ENCODE measurements at regions not wholly inside any gene's neighbourhood (a gene's known extent, or its start where the extent isn't known, plus 50 kb on each side); places are given as distances from the start of the nearest gene placed in this dataset.
"Not testable (repeated sequence)": the region's sequence is repeated elsewhere in the genome, so short reads cannot be mapped to it uniquely, and the experiment has no call there.

- DNase-seq: peak; percentile 91
These were observed 162.5 kb upstream of the TBL1XR1 start for GRCh38 chr3:177359593-177360357.

GRCh38 chr3:177361081-177361938, 164.0 kb upstream of the TBL1XR1 start:
- no peak for DNase-seq

GRCh38 chr3:177362626-177363025, 165.3 kb upstream of the TBL1XR1 start:
- DNase-seq: no peak

GRCh38 chr3:177364236-177364635, 167.0 kb upstream of the TBL1XR1 start:
- no peak for DNase-seq

- not testable (repeated sequence) for DNase-seq
These were observed 168.0 kb upstream of the TBL1XR1 start for GRCh38 chr3:177365294-177365693.

GRCh38 chr3:177367788-177368187, 170.5 kb upstream of the TBL1XR1 start:
- no peak for DNase-seq

- DNase-seq: no peak
These were observed 173.1 kb upstream of the TBL1XR1 start for GRCh38 chr3:177370246-177370822.

- no peak for DNase-seq
These were observed 173.9 kb upstream of the TBL1XR1 start for GRCh38 chr3:177371146-177371545.

GRCh38 chr3:177371888-177372287, 174.6 kb upstream of the TBL1XR1 start:
- no peak for DNase-seq

- no peak for DNase-seq
These were observed 177.0 kb upstream of the TBL1XR1 start for GRCh38 chr3:177374323-177374722.

- DNase-seq: no peak
These were observed 178.0 kb upstream of the TBL1XR1 start for GRCh38 chr3:177375316-177375715.

- no peak for DNase-seq
These were observed 179.9 kb upstream of the TBL1XR1 start for GRCh38 chr3:177377166-177377565.

- no peak for DNase-seq
These were observed 180.9 kb upstream of the TBL1XR1 start for GRCh38 chr3:177378168-177378567.

- DNase-seq: no peak
These were observed 181.8 kb upstream of the TBL1XR1 start for GRCh38 chr3:177379045-177379444.

- no peak for DNase-seq
These were observed 183.8 kb upstream of the TBL1XR1 start for GRCh38 chr3:177381070-177381469.

- DNase-seq: no peak
These were observed 185.7 kb upstream of the TBL1XR1 start for GRCh38 chr3:177382944-177383343.

GRCh38 chr3:177385186-177385585, 187.9 kb upstream of the TBL1XR1 start:
- no peak for DNase-seq

GRCh38 chr3:177385831-177386301, 188.6 kb upstream of the TBL1XR1 start:
- no peak for DNase-seq

GRCh38 chr3:177388209-177388608, 190.9 kb upstream of the TBL1XR1 start:
- DNase-seq: no peak

GRCh38 chr3:177394231-177395024, 197.1 kb upstream of the TBL1XR1 start:
- DNase-seq: not testable (repeated sequence)

- no peak for DNase-seq
These were observed 199.5 kb upstream of the TBL1XR1 start for GRCh38 chr3:177396733-177397132.

- no peak for DNase-seq
These were observed 204.1 kb upstream of the TBL1XR1 start for GRCh38 chr3:177401375-177401774.

- DNase-seq: no peak
These were observed 205.3 kb upstream of the TBL1XR1 start for GRCh38 chr3:177402533-177402932.
